Loucy (cell line): ENCODE measurements at regions not wholly inside any gene's neighbourhood (a gene's known extent, or its start where the extent isn't known, plus 50 kb on each side); places are given as distances from the start of the nearest gene placed in this dataset.

ENCODE experiments used
- H2AFZ ChIP-seq: fragments of 200-600 bp; sonication (generic); 2 replicates; pipeline ENCODE4 v1.6.0; 2016; ENCODE audit warnings: antibody characterized with exemption, mild to moderate bottlenecking, low read length, moderate library complexity
- H3F3A ChIP-seq: fragments of 200-600 bp; 2 replicates; pipeline ENCODE4 v1.6.0; 2016; ENCODE audit warnings: antibody characterized with exemption, low read depth, mild to moderate bottlenecking
- H3K27me3 ChIP-seq: fragments of 200-600 bp; sonication (generic); 2 replicates; pipeline ENCODE4 v1.6.1; 2014; ENCODE audit warnings: low read length, mild to moderate bottlenecking; ENCODE audit not compliant: insufficient read depth, poor library complexity, severe bottlenecking
- H3K36me3 ChIP-seq: fragments of 200-600 bp; sonication (generic); 2 replicates; pipeline ENCODE4 v1.6.1; 2016; ENCODE audit warnings: low read length; ENCODE audit not compliant: insufficient read depth
- H3K4me1 ChIP-seq: fragments of 200-600 bp; sonication (generic); 2 replicates; pipeline ENCODE4 v1.5.1; 2014; ENCODE audit warnings: low read length, mild to moderate bottlenecking; ENCODE audit not compliant: insufficient read depth, poor library complexity, severe bottlenecking
- H3K4me2 ChIP-seq: fragments of 200-600 bp; sonication (generic); 2 replicates; pipeline ENCODE4 v1.6.0; 2014; ENCODE audit warnings: antibody characterized with exemption, low read length, low read depth, mild to moderate bottlenecking; ENCODE audit not compliant: poor library complexity, severe bottlenecking
- H3K4me3 ChIP-seq: fragments of 200-600 bp; sonication (generic); 2 replicates; pipeline ENCODE4 v1.5.1; 2014; ENCODE audit warnings: low read length, mild to moderate bottlenecking, mixed read lengths; ENCODE audit not compliant: poor library complexity, severe bottlenecking
- H3K79me2 ChIP-seq: fragments of 200-600 bp; sonication (generic); 2 replicates; pipeline ENCODE4 v1.6.1; 2014; ENCODE audit warnings: low read length; ENCODE audit not compliant: insufficient read depth
- H3K9ac ChIP-seq: fragments of 200-600 bp; sonication (generic); 2 replicates; pipeline ENCODE4 v1.6.0; 2014; ENCODE audit warnings: mild to moderate bottlenecking, low read depth, low read length, moderate library complexity; ENCODE audit not compliant: poor library complexity, severe bottlenecking
- H3K9me2 ChIP-seq: fragments of 200-600 bp; sonication (generic); replicated peaks from 2 replicates; pipeline ENCODE4 v1.6.1; 2016; ENCODE audit warnings: low read depth, low read length, mixed read lengths
- H3K9me3 ChIP-seq: fragments of 200-600 bp; sonication (generic); 2 replicates; pipeline ENCODE4 v1.6.1; 2014; ENCODE audit warnings: mild to moderate bottlenecking, antibody characterized with exemption, low read length, low read depth; ENCODE audit not compliant: insufficient read depth
- H4K20me1 ChIP-seq: fragments of 200-600 bp; sonication (generic); 2 replicates; pipeline ENCODE4 v1.6.0; 2014; ENCODE audit warnings: antibody characterized with exemption, low read length, mild to moderate bottlenecking; ENCODE audit not compliant: insufficient read depth, poor library complexity, severe bottlenecking
- CTCF ChIP-seq: fragments of 200-600 bp; sonication (generic); conservative IDR thresholded peaks from 2 replicates; pipeline ENCODE4 v1.5.1; 2014; ENCODE audit warnings: mild to moderate bottlenecking, antibody characterized with exemption, low read length
- EZH2phosphoT487 ChIP-seq: fragments of 200-600 bp; IDR thresholded peaks from 2 replicates; pipeline ENCODE4 v1.6.1; 2018; ENCODE audit warnings: antibody characterized with exemption, mild to moderate bottlenecking, moderate library complexity, borderline replicate concordance

GRCh38 chr4:154142664-154143063 is 348.9 kb downstream of the DCHS2 start:
- Histone ChIP-seq H2AFZ (no peak overlapping the region), H3K36me3 (no peaks in the 10 kb centered on the region), H3K9me2 (no peaks in the 10 kb centered on the region), H3K9me3 (no peaks in the 10 kb centered on the region), H3K4me2 (no peak overlapping the region), H3K4me1 (peaks cover 4% of the 10 kb centered on the region), H4K20me1 (no peaks in the 10 kb centered on the region), H3K4me3 (no peak overlapping the region), H3F3A (no peaks in the 10 kb centered on the region), H3K79me2 (no peaks in the 10 kb centered on the region), H3K27me3 (no peaks in the 10 kb centered on the region), H3K9ac (no peak overlapping the region)
- TF ChIP-seq CTCF (no peak), EZH2phosphoT487 (no peak)

GRCh38 chr4:154140869-154141268 is 350.7 kb downstream of the DCHS2 start:
- no peaks in the 10 kb centered on the region for H3K27me3 ChIP-seq
- H3K4me2 ChIP-seq, result no peak overlapping the region
- H3F3A ChIP-seq, result no peaks in the 10 kb centered on the region
- no peak overlapping the region for H3K4me3 ChIP-seq
- H3K36me3 ChIP-seq, result no peaks in the 10 kb centered on the region
- H4K20me1 ChIP-seq, result no peaks in the 10 kb centered on the region
- H3K79me2 ChIP-seq, result no peaks in the 10 kb centered on the region
- H3K4me1 ChIP-seq, result peaks cover 4% of the 10 kb centered on the region
- H2AFZ ChIP-seq, result peak overlapping the region; percentile 54
- no peaks in the 10 kb centered on the region for H3K9me2 ChIP-seq
- H3K9ac ChIP-seq, result no peak overlapping the region
- no peaks in the 10 kb centered on the region for H3K9me3 ChIP-seq
- TF ChIP-seq EZH2phosphoT487 (no peak), CTCF (no peak)

GRCh38 chr4:154137320-154137905 is 348.5 kb upstream of the SFRP2 start:
- TF ChIP-seq EZH2phosphoT487 (no peak), CTCF (no peak)
- H3K36me3 ChIP-seq, result no peaks in the 10 kb centered on the region
- no peaks in the 10 kb centered on the region for H3K9me2 ChIP-seq
- no peaks in the 10 kb centered on the region for H3K27me3 ChIP-seq
- H3K4me3 ChIP-seq, result no peak overlapping the region
- H3K9me3 ChIP-seq, result no peaks in the 10 kb centered on the region
- H3K4me1 ChIP-seq, result peaks cover 4% of the 10 kb centered on the region
- no peaks in the 10 kb centered on the region for H4K20me1 ChIP-seq
- no peak overlapping the region for H3K9ac ChIP-seq
- peak overlapping the region; percentile 15; the same call in 1 of the 2 replicates for H2AFZ ChIP-seq
- no peak overlapping the region for H3K4me2 ChIP-seq
- H3F3A ChIP-seq, result no peaks in the 10 kb centered on the region
- no peaks in the 10 kb centered on the region for H3K79me2 ChIP-seq
